ENCODE measurements at regions not wholly inside any gene's neighbourhood (a gene's known extent, or its start where the extent isn't known, plus 50 kb on each side); places are given as distances from the start of the nearest gene placed in this dataset.

DNA sequence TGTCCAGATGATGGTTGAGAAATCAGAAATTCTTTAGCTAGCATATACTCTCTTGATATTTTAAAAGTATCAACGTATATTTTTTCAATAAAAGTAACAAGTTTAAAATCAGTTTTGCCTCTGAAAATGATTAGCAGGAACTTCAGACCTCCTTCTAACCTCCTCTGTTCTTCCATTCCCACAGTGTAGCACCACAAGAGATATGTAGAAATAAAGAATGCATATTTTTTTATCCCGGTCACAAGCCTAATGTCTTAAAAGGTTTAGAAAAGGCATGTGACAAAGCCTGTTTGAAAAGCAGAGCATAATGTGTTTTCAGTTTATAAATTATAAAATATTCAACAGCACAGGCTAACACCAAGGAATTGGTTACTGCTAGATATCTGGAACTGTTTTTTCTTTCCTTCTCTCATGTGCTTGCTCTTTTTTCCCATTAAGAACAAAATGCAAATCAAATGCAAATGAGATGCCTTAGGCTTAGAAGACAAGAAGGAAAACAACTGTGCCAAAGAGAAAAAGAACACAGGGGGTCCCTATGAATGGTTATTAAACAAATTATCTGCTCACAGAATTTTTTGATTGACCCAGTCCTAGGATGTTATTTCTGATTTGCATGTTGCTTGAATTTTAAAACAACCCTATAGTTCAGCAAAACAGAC, 351.7 kb upstream of the FAM241A start:
- DNase-seq (ENCODE audit: low read depth in 2 of 2), result no peak

GRCh38 chr4:111797455-111798163, 347.6 kb upstream of the FAM241A start:
- DNase-seq (ENCODE audit: low read depth in 2 of 2), result no peak

GRCh38 chr4:111798840-111799239, 346.4 kb upstream of the FAM241A start:
- no peak for DNase-seq (ENCODE audit: low read depth in 2 of 2)

DNA sequence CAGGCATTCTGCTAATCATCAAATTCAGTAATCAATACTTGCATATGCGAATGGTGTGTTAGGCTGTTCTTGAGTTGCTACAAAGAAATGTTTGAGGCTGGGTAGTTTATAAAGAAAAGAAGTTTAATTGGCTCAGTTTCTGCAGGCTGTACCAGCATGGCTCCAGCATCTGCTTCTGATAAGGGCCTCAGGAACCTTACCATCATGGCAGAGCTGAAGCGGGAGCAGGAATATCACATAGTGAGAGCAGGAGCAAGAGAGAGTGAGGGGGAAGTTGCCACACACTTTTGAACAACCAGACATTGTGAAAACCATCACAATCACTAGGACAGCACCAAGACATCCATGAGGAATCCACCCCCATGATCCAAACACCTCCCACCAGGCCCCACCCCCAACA, 344.7 kb upstream of the FAM241A start:
- DNase-seq (ENCODE audit: low read depth in 2 of 2), result no peak

GRCh38 chr4:111802191-111802590, 343.1 kb upstream of the FAM241A start:
- no peak for DNase-seq (ENCODE audit: low read depth in 2 of 2)

DNA sequence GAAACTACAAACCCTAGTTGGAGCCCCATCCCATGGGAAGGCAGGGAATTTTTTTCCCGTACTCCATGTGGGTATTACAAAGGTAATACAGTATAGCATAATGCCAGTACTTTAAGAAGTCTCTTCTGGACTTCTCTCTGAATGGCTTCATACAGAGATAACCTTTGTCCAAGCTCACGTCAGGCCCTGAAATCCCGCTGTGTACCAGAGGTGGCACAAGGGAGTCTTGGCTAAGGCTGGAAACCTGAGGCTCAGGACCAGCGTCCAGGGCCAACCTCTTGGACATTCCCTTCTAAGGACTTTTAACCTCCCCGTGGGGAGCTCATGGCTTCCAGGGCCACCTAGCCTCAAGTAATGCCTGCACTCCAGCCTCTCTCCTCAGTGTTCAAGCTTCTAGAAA, 338.9 kb upstream of the FAM241A start:
- DNase-seq (ENCODE audit: low read depth in 2 of 2), result no peak

DNA sequence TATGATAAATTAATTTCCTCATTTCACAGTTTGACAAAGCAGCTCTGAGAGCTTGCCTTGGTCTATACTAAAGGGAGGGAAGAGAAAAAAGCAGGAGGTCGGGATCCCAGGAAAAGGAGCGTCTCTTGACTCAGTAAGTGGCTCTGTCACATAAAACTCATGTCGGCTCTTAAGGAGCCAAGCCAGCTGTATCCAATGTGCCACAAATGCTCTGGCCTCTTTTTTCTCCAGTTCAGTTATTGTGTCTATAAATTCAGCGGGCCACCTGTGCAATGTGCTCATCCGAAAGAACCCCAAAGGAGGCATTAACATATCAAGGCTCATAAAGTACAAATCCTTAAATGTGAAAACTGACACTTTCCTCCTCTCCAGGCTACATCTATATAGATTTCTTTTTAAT, 337.7 kb upstream of the FAM241A start:
- DNase-seq (ENCODE audit: low read depth in 2 of 2), result no peak

DNA sequence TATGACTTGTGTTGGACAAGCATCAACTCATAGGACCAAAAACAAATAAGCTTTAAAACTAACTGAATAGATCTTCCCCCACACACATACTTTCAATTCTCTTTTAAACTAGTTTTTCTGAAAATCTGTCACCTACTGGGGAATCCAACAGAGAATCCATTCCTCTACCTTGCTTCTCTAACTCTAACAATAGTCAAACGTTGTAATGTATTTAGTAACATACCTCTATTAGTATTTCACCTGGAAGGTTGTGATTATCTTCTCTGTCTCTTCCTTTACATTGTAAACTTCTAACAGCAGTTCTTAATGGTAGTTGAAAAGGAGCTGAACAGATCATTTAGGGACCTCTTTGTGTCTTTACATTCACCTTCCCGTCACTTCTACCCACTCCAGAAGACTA, 337.1 kb upstream of the FAM241A start:
- DNase-seq (ENCODE audit: low read depth in 2 of 2), result no peak

DNA sequence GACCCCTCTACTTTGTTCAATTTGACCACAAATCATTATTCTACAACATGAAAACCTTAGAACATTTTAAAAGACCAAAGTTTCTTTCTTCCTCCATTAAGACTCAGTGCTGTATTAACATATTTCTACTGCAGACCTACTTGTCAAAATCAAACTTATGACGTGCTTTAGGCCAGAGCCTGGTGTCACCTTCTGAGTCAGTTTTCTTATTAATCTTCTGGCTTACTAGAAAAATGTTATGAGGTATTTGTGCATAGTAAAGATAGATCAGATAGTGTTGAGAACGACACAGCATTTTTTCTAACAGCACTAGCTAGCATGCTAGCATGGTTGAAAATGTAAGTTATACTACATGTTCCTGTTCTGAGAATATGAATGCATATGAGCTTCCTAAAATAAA, 333.6 kb upstream of the FAM241A start:
- no peak for DNase-seq (ENCODE audit: low read depth in 2 of 2)

- no peak for DNase-seq (ENCODE audit: low read depth in 2 of 2)
Measured at GRCh38 chr4:111812114-111812513, 333.1 kb upstream of the FAM241A start.

GRCh38 chr4:111812760-111813159, 332.5 kb upstream of the FAM241A start:
- DNase-seq (ENCODE audit: low read depth in 2 of 2), result no peak

- no peak for DNase-seq (ENCODE audit: low read depth in 2 of 2)
Measured at GRCh38 chr4:111813555-111814140, 331.6 kb upstream of the FAM241A start.

- no peak for DNase-seq (ENCODE audit: low read depth in 2 of 2)
Measured at GRCh38 chr4:111814961-111815360, 330.3 kb upstream of the FAM241A start.

GRCh38 chr4:111821342-111821741, 323.9 kb upstream of the FAM241A start:
- no peak for DNase-seq (ENCODE audit: low read depth in 2 of 2)

DNA sequence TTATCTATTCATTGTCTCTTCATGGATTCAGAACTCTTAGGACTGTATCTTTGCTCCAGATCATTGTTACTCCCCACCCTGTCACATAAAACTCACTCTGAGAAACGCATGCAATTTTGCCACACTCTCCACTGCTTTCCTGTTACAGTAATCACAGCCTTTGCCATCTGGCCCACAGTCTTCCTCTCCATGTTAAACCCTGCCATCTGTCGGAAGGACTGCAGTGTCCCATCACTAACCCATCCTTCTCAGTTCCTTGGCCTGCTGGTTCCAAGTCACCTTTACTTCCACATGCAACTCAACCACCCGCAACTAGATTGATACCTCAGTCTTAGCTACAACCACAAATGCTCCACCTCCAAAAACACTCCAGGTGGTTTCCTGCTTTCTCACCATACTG, 308.7 kb upstream of the FAM241A start:
- no peak for DNase-seq (ENCODE audit: low read depth in 2 of 2)

GRCh38 chr4:111837761-111838160, 307.5 kb upstream of the FAM241A start:
- no peak for DNase-seq (ENCODE audit: low read depth in 2 of 2)

- no peak for DNase-seq (ENCODE audit: low read depth in 2 of 2)
Measured at GRCh38 chr4:111838406-111838930, 306.8 kb upstream of the FAM241A start.

GRCh38 chr4:111839141-111839540, 306.1 kb upstream of the FAM241A start:
- no peak for DNase-seq (ENCODE audit: low read depth in 2 of 2)

GRCh38 chr4:111842336-111842735, 302.9 kb upstream of the FAM241A start:
- no peak for DNase-seq (ENCODE audit: low read depth in 2 of 2)

- DNase-seq (ENCODE audit: low read depth in 2 of 2), result no peak
Measured at GRCh38 chr4:111847296-111848008, 297.8 kb upstream of the FAM241A start.

GRCh38 chr4:111849746-111850284, 295.4 kb upstream of the FAM241A start:
- DNase-seq (ENCODE audit: low read depth in 2 of 2), result no peak

GRCh38 chr4:111854494-111855087, 290.7 kb upstream of the FAM241A start:
- DNase-seq (ENCODE audit: low read depth in 2 of 2), result no peak
